Uterus (tissue), 3 donors: ENCODE measurements at regions not wholly inside any gene's neighbourhood (a gene's known extent, or its start where the extent isn't known, plus 50 kb on each side); places are given as distances from the start of the nearest gene placed in this dataset.

Experiments used
- DNase-seq, 2 donors: peaks; one replicate each; pipeline ENCODE4 v3.0.0-alpha.2; 2019 to 2020
- H3K27ac ChIP-seq, 2 donors: fragments of 200-600 bp; sonication (generic); 1 replicate in 1 of 2; 2 replicates in 1 of 2; pipeline ENCODE4 v1.5.1; 2016 to 2018
- H3K27me3 ChIP-seq, 2 donors: fragments of 200-600 bp; sonication (generic); one replicate each; pipeline ENCODE4 v1.5.1; 2018 to 2019; ENCODE audit warnings: control low read depth in 1 of 2
- H3K36me3 ChIP-seq, 2 donors: fragments of 200-600 bp; sonication (generic); one replicate each; pipeline ENCODE4 v1.5.1; 2019; ENCODE audit warnings: control low read depth in 1 of 2
- H3K4me1 ChIP-seq, 2 donors: fragments of 200-600 bp; sonication (generic); one replicate each; pipeline ENCODE4 v1.5.1; 2018 to 2019; ENCODE audit warnings: control low read depth in 1 of 2
- H3K4me3 ChIP-seq, 2 donors: fragments of 200-600 bp; sonication (generic); 1 replicate in 1 of 2; 2 replicates in 1 of 2; pipeline ENCODE4 v1.5.1; 2018 to 2019; ENCODE audit warnings: mild to moderate bottlenecking in 1 of 2
- H3K9me3 ChIP-seq, 2 donors: fragments of 200-600 bp; sonication (generic); one replicate each; pipeline ENCODE4 v1.5.1; 2019; ENCODE audit warnings: control low read depth in 1 of 2
- CTCF ChIP-seq, 4 experiments: fragments of 200-600 bp in 2 of 4; fragments of 450-650 bp in 2 of 4; sonication (generic) in 2 of 4; IDR thresholded peaks; one replicate each; pipeline ENCODE4 v1.5.1; 2016 to 2019; ENCODE audit warnings: antibody characterized with exemption in 4 of 4, mild to moderate bottlenecking in 2 of 4, moderate library complexity in 1 of 4
- POLR2A ChIP-seq, 2 donors: fragments of 450-650 bp; IDR thresholded peaks; one replicate each; pipeline ENCODE4 v1.6.1; 2016; ENCODE audit warnings: antibody characterized with exemption in 2 of 2, mild to moderate bottlenecking in 1 of 2, moderate library complexity in 1 of 2
- intact Hi-C: fragments of 100-400 bp; cut with DNase I; formaldehyde crosslinking; loops from one replicate; pipeline ENCODE4 v1.15.1; 2023; ENCODE audit warnings: low total_unique reads
- donor health status: DM: yes; HTN: yes; CAD: no.

- no peak overlapping the region for H3K4me3 ChIP-seq
- TF ChIP-seq CTCF (IDR thresholded peaks at IDR 0.05) (no peak), POLR2A (IDR thresholded peaks at IDR 0.05) (no peak)
- H3K9me3 ChIP-seq, result no peaks in the 10 kb centered on the region
These were observed 63.6 kb upstream of the PWP1 start for GRCh38 chr12:107622001-107622400.

GRCh38 chr12:107624493-107624892 is 61.1 kb upstream of the PWP1 start:
- H3K27ac ChIP-seq, result no peak overlapping the region
- no peaks in the 10 kb centered on the region for H3K4me1 ChIP-seq
- H3K9me3 ChIP-seq, result no peaks in the 10 kb centered on the region
- no peaks in the 10 kb centered on the region for H3K27me3 ChIP-seq
- H3K36me3 ChIP-seq, result no peaks in the 10 kb centered on the region
- no peak overlapping the region for H3K4me3 ChIP-seq
- DNase-seq, result no peak
- no peak for TF ChIP-seq POLR2A (IDR thresholded peaks at IDR 0.05)
- no peak for TF ChIP-seq CTCF (IDR thresholded peaks at IDR 0.05)
- intact Hi-C loops, result no loop called here

More at GRCh38 chr12:107622001-107622400, 63.6 kb upstream of the PWP1 start:
- intact Hi-C loops, result no loop called here
- Histone ChIP-seq H3K27ac (no peak overlapping the region), H3K4me1 (no peaks in the 10 kb centered on the region), H3K36me3 (no peaks in the 10 kb centered on the region), H3K27me3 (no peaks in the 10 kb centered on the region)
- no peak for DNase-seq

GRCh38 chr12:107631715-107632114 is 53.9 kb upstream of the PWP1 start:
- Histone ChIP-seq H3K27ac (no peak overlapping the region), H3K9me3 (no peaks in the 10 kb centered on the region), H3K4me3 (no peak overlapping the region), H3K4me1 (no peaks in the 10 kb centered on the region), H3K36me3 (no peaks in the 10 kb centered on the region), H3K27me3 (no peaks in the 10 kb centered on the region)
- TF ChIP-seq CTCF (IDR thresholded peaks at IDR 0.05), result no peak
- no peak for TF ChIP-seq POLR2A (IDR thresholded peaks at IDR 0.05)
- intact Hi-C loops, result no loop called here
- DNase-seq, result no peak

GRCh38 chr12:107632246-107632645 is 53.4 kb upstream of the PWP1 start:
- DNase-seq, result no peak
- Histone ChIP-seq H3K36me3 (no peaks in the 10 kb centered on the region), H3K4me3 (no peak overlapping the region), H3K27me3 (no peaks in the 10 kb centered on the region), H3K27ac (no peak overlapping the region), H3K4me1 (no peaks in the 10 kb centered on the region), H3K9me3 (no peaks in the 10 kb centered on the region)
- intact Hi-C loops, result no loop called here
- no peak for TF ChIP-seq POLR2A (IDR thresholded peaks at IDR 0.05)

- intact Hi-C loops, result no loop called here
- Histone ChIP-seq H3K27ac (no peak overlapping the region), H3K27me3 (no peaks in the 10 kb centered on the region), H3K4me3 (no peak overlapping the region), H3K36me3 (no peaks in the 10 kb centered on the region), H3K9me3 (no peaks in the 10 kb centered on the region), H3K4me1 (no peaks in the 10 kb centered on the region)
- TF ChIP-seq POLR2A (IDR thresholded peaks at IDR 0.05) (no peak), CTCF (IDR thresholded peaks at IDR 0.05) (no peak)
- DNase-seq, result no peak
These were observed 51.1 kb upstream of the PWP1 start for GRCh38 chr12:107634530-107634929.

GRCh38 chr12:107635139-107635538 is 50.5 kb upstream of the PWP1 start:
- DNase-seq, result no peak
- no peaks in the 10 kb centered on the region for H3K9me3 ChIP-seq
- TF ChIP-seq CTCF (IDR thresholded peaks at IDR 0.05) (no peak), POLR2A (IDR thresholded peaks at IDR 0.05) (no peak)
- H3K4me1 ChIP-seq, result no peaks in the 10 kb centered on the region
- no peaks in the 10 kb centered on the region for H3K27me3 ChIP-seq
- H3K36me3 ChIP-seq, result no peaks in the 10 kb centered on the region
- intact Hi-C loops, result no loop called here
- H3K27ac ChIP-seq, result no peak overlapping the region
- H3K4me3 ChIP-seq, result no peak overlapping the region
